ENCODE measurements at regions not wholly inside any gene's neighbourhood (a gene's known extent, or its start where the extent isn't known, plus 50 kb on each side); places are given as distances from the start of the nearest gene placed in this dataset.
"Not testable (repeated sequence)": the region's sequence is repeated elsewhere in the genome, so short reads cannot be mapped to it uniquely, and the experiment has no call there.

- Histone ChIP-seq H3K27ac (ENCODE audit: insufficient read depth, low read depth, low read length) (no peak overlapping the region), H3K79me2 (ENCODE audit: control insufficient read depth, insufficient read depth, low read length) (no peaks in the 10 kb centered on the region), H3K9me3 (replicated peaks; ENCODE audit: control insufficient read depth, insufficient read depth, low read length) (no peaks in the 10 kb centered on the region), H3K4me1 (ENCODE audit: control insufficient read depth, extremely low read depth, insufficient read depth, low read length) (no peaks in the 10 kb centered on the region), H3K9ac (replicated peaks; ENCODE audit: extremely low read depth, insufficient read depth, low read length) (no peak overlapping the region), H3K4me2 (ENCODE audit: insufficient read depth, low read length) (no peak overlapping the region), H4K20me1 (replicated peaks; ENCODE audit: control insufficient read depth, extremely low read depth, insufficient read depth, low read length) (no peaks in the 10 kb centered on the region), H3K27me3 (ENCODE audit: control insufficient read depth in 2 of 2, insufficient read depth in 2 of 2, low read length in 2 of 2) (no peaks in the 10 kb centered on the region), H2AFZ (ENCODE audit: low read depth, low read length) (no peak overlapping the region), H3K9me1 (replicated peaks; ENCODE audit: control insufficient read depth, extremely low read depth, insufficient read depth, low read length) (no peaks in the 10 kb centered on the region), H3K36me3 (ENCODE audit: control insufficient read depth in 2 of 2, extremely low read depth in 1 of 2, insufficient read depth in 2 of 2, low read length in 2 of 2) (no peaks in the 10 kb centered on the region), H3K4me3 (replicated peaks in 1 of 3; ENCODE audit: insufficient read depth in 1 of 3, low read depth in 1 of 3, low read length in 3 of 3) (no peak overlapping the region)
- CTCF ChIA-PET = no interaction called here
- FAIRE-seq (no peak), DNase-seq (ENCODE audit: low read depth, low spot score) (no peak)
- TF ChIP-seq POLR2AphosphoS5 (IDR thresholded peaks at IDR 0.05; ENCODE audit: insufficient read depth, low read depth, low read length) (no peak), MYC (IDR thresholded peaks at IDR 0.05; ENCODE audit: low read depth, low read length) (no peak), EZH2 (IDR thresholded peaks at IDR 0.05; ENCODE audit: borderline replicate concordance, low read depth, low read length, severe bottlenecking) (no peak), GATA2 (IDR thresholded peaks at IDR 0.05; ENCODE audit: insufficient read depth, insufficient read length, low read depth, low read length) (no peak), MAX (IDR thresholded peaks at IDR 0.05; ENCODE audit: insufficient read depth, insufficient read length) (no peak), FOS (IDR thresholded peaks at IDR 0.05; ENCODE audit: borderline replicate concordance, insufficient read depth, low read length) (no peak), JUN (IDR thresholded peaks at IDR 0.05; ENCODE audit: borderline replicate concordance, insufficient read depth, insufficient read length, low read depth) (no peak), POLR2A (IDR thresholded peaks at IDR 0.05; ENCODE audit: low read depth, low read length) (no peak)
- TF ChIP-seq, protein P1, sequence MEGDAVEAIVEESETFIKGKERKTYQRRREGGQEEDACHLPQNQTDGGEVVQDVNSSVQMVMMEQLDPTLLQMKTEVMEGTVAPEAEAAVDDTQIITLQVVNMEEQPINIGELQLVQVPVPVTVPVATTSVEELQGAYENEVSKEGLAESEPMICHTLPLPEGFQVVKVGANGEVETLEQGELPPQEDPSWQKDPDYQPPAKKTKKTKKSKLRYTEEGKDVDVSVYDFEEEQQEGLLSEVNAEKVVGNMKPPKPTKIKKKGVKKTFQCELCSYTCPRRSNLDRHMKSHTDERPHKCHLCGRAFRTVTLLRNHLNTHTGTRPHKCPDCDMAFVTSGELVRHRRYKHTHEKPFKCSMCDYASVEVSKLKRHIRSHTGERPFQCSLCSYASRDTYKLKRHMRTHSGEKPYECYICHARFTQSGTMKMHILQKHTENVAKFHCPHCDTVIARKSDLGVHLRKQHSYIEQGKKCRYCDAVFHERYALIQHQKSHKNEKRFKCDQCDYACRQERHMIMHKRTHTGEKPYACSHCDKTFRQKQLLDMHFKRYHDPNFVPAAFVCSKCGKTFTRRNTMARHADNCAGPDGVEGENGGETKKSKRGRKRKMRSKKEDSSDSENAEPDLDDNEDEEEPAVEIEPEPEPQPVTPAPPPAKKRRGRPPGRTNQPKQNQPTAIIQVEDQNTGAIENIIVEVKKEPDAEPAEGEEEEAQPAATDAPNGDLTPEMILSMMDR (IDR thresholded peaks at IDR 0.05; ENCODE audit: extremely low read depth in 1 of 2, insufficient read depth in 1 of 2, low read depth in 1 of 2, low read length in 2 of 2) = no peak
- POLR2A ChIA-PET = no interaction called here
- dilution Hi-C loops (cut with MboI; ENCODE audit: extremely low pct_ligation_motif_present, low sequenced_read_pairs) (no loop called here), intact Hi-C loops (cut with micrococcal nuclease) (no loop called here)
- no TSS peak for BruUV-seq (replicated peaks)
Observed at GRCh38 chr13:65582160-65582559, 1648.0 kb downstream of the PCDH9 start.

DNA sequence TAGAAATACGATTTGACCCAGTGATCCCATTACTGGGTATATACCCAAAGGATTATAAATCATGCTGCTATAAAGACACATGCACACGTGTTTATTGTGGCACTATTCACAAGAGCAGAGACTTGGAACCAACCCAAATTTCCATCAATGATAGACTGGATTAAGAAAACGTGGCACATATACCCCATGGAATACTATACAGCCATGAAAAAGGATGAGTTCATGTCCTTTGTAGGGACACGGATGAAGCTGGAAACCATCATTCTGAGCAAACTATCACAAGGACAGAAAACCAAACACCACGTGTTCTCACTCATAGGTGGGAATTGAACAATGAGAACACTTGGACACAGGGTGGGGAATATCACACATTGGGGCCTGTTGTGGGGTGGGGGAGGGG, 1665.6 kb downstream of the PCDH9 start:
- H3K9me3 ChIP-seq (replicated peaks; ENCODE audit: control insufficient read depth, insufficient read depth, low read length); FAIRE-seq; H3K4me3 ChIP-seq (replicated peaks in 1 of 3; ENCODE audit: insufficient read depth in 1 of 3, low read depth in 1 of 3, low read length in 3 of 3); DNase-seq (ENCODE audit: low read depth, low spot score); H2AFZ ChIP-seq (ENCODE audit: low read depth, low read length); BruUV-seq (replicated peaks); H3K9ac ChIP-seq (replicated peaks; ENCODE audit: extremely low read depth, insufficient read depth, low read length); H3K36me3 ChIP-seq (ENCODE audit: control insufficient read depth in 2 of 2, extremely low read depth in 1 of 2, insufficient read depth in 2 of 2, low read length in 2 of 2); H3K4me2 ChIP-seq (ENCODE audit: insufficient read depth, low read length); H3K79me2 ChIP-seq (ENCODE audit: control insufficient read depth, insufficient read depth, low read length); H3K27ac ChIP-seq (ENCODE audit: insufficient read depth, low read depth, low read length); H3K4me1 ChIP-seq (ENCODE audit: control insufficient read depth, extremely low read depth, insufficient read depth, low read length); intact Hi-C loops (cut with micrococcal nuclease); H3K27me3 ChIP-seq (ENCODE audit: control insufficient read depth in 2 of 2, insufficient read depth in 2 of 2, low read length in 2 of 2); POLR2A ChIA-PET; H3K9me1 ChIP-seq (replicated peaks; ENCODE audit: control insufficient read depth, extremely low read depth, insufficient read depth, low read length); H4K20me1 ChIP-seq (replicated peaks; ENCODE audit: control insufficient read depth, extremely low read depth, insufficient read depth, low read length); dilution Hi-C loops (cut with MboI; ENCODE audit: extremely low pct_ligation_motif_present, low sequenced_read_pairs); CTCF ChIA-PET: not testable (repeated sequence)

Measured in endothelial cell of umbilical vein (primary cell).